ENCODE measurements at regions not wholly inside any gene's neighbourhood (a gene's known extent, or its start where the extent isn't known, plus 50 kb on each side); places are given as distances from the start of the nearest gene placed in this dataset.

- H3K9me3 ChIP-seq (ENCODE audit: control insufficient read depth in 2 of 3, low read length in 3 of 3) = peaks cover 0 to 14% (median 0%) of the 10 kb centered on the region in 3 experiments
- Mint-ChIP-seq H3K27ac (no peak overlapping the region), H3K36me3 (peaks cover 0 to 12% (median 9%) of the 10 kb centered on the region in 5 donors), H3K4me1 (no peaks in the 10 kb centered on the region), H3K27me3 (peaks cover 0 to 3% (median 0%) of the 10 kb centered on the region in 5 donors), H3K4me3 (no peak overlapping the region), H3K9me3 (peaks cover 2 to 37% (median 13%) of the 10 kb centered on the region in 11 donors)
- DNase-seq (no peak), ATAC-seq (no peak)
- no peak overlapping the region for H3K27ac ChIP-seq (ENCODE audit: low read depth, low read length)
- no peaks in the 10 kb centered on the region for H3K27me3 ChIP-seq (ENCODE audit: control insufficient read depth in 2 of 2, insufficient read depth in 2 of 2, low read length in 2 of 2)
- no peak overlapping the region for H3K4me3 ChIP-seq (ENCODE audit: low read length)
- ChIA-PET POLR2A (no interaction called here), CTCF (no interaction called here)
- no peaks in the 10 kb centered on the region for H3K4me1 ChIP-seq (ENCODE audit: control insufficient read depth in 2 of 2, insufficient read depth in 2 of 2, low read length in 2 of 2)
- intact Hi-C loops (cut with micrococcal nuclease) = no loop called here
- no peaks in the 10 kb centered on the region for H3K36me3 ChIP-seq (ENCODE audit: control insufficient read depth in 2 of 3, insufficient read depth in 3 of 3, low read length in 3 of 3)
Observed at GRCh38 chr14:53478174-53478573, 325.1 kb upstream of the DDHD1 start.

- no peak overlapping the region for H3K4me3 ChIP-seq (ENCODE audit: low read length)
- no peaks in the 10 kb centered on the region for H3K36me3 ChIP-seq (ENCODE audit: control insufficient read depth in 2 of 3, insufficient read depth in 3 of 3, low read length in 3 of 3)
- no peaks in the 10 kb centered on the region for H3K27me3 ChIP-seq (ENCODE audit: control insufficient read depth in 2 of 2, insufficient read depth in 2 of 2, low read length in 2 of 2)
- ChIA-PET CTCF (no interaction called here), POLR2A (no interaction called here)
- H3K36me3 Mint-ChIP-seq = no peaks in the 10 kb centered on the region
- H3K27ac ChIP-seq (ENCODE audit: low read depth, low read length) = no peak overlapping the region
- no peaks in the 10 kb centered on the region for H3K4me1 Mint-ChIP-seq
- no peak for DNase-seq
- H3K4me3 Mint-ChIP-seq = no peak overlapping the region
- intact Hi-C loops (cut with micrococcal nuclease) = no loop called here
- peaks cover 0 to 5% (median 0%) of the 10 kb centered on the region in 11 donors for H3K9me3 Mint-ChIP-seq
- no peaks in the 10 kb centered on the region for H3K4me1 ChIP-seq (ENCODE audit: control insufficient read depth in 2 of 2, insufficient read depth in 2 of 2, low read length in 2 of 2)
- H3K9me3 ChIP-seq (ENCODE audit: control insufficient read depth in 2 of 3, low read length in 3 of 3) = no peaks in the 10 kb centered on the region
- ATAC-seq = no peak
- H3K27me3 Mint-ChIP-seq = peaks cover 0 to 3% (median 0%) of the 10 kb centered on the region in 5 donors
- H3K27ac Mint-ChIP-seq = no peak overlapping the region
Observed at GRCh38 chr14:53473480-53473879, 320.4 kb upstream of the DDHD1 start.

DNA sequence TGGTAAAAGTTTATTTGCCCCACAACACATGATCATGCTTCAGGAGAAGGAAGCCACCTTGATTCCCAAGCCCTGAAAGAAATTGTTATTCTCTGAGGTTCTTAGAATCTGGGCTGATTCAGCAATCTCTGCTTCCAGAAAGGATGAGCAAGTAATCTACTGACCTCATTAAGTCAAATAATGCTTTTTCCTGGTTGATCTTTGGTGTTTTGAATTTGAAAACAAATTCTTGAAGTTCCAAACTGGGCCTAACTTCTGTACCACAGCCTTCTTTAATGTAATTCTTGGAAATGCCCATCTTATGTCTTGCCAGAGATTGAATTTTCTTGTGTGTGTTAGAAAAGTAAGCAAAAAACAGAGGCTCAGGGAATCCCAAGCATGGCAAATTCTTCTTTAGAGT, 319.2 kb upstream of the DDHD1 start:
- peaks cover 0 to 3% (median 0%) of the 10 kb centered on the region in 5 donors for H3K27me3 Mint-ChIP-seq

DNA sequence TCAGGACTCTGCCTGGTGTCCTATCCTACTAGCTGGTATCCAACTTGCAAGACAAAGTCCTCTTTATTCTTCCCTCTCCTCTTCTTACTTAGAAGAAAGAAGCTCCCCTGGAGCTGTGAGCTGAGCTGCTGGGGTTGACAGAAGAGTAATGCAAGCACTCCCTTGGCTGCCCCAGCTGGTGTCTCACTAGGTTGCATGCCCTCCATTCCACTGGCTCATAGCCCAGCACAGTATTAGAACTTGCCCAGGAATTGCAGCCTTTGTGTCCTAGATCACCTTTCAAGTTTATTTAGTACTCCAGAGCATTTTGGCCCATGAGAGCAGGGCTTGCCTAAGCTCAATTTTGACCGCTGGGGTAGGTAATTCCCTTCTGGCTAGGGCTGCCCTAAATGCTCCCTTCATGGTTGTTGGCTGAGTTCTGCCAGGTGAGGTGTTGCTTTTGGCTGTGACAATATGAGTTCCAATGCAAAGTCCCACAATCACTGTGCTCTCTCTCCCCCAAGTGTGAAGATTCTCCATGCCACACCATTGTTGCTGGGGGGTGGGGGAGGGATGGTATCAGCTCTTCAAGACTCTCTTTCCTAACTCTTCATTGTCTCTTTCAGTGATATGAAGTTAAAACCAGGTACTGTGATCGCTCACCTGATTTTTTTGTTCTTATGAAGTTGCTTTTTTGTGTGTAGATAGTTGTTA, 317.4 kb upstream of the DDHD1 start:
- no peaks in the 10 kb centered on the region for H3K4me1 Mint-ChIP-seq
- H3K9me3 Mint-ChIP-seq = peaks cover 0 to 4% (median 0%) of the 10 kb centered on the region in 11 donors
- ChIA-PET CTCF (interaction anchor here (0.7 kb wide), 1 partner anchor 215 kb away, joined by 3 read pairs; no protein-coding TSS in a partner anchor), POLR2A (no interaction called here)
- Histone ChIP-seq H3K4me1 (ENCODE audit: control insufficient read depth in 2 of 2, insufficient read depth in 2 of 2, low read length in 2 of 2) (no peaks in the 10 kb centered on the region), H3K27ac (ENCODE audit: low read depth, low read length) (no peak overlapping the region), H3K27me3 (ENCODE audit: control insufficient read depth in 2 of 2, insufficient read depth in 2 of 2, low read length in 2 of 2) (no peaks in the 10 kb centered on the region), H3K4me3 (ENCODE audit: low read length) (no peak overlapping the region), H3K36me3 (ENCODE audit: control insufficient read depth in 2 of 3, insufficient read depth in 3 of 3, low read length in 3 of 3) (no peaks in the 10 kb centered on the region), H3K9me3 (ENCODE audit: control insufficient read depth in 2 of 3, low read length in 3 of 3) (no peaks in the 10 kb centered on the region)
- DNase-seq (no peak), ATAC-seq (no peak)
- no peak overlapping the region for H3K27ac Mint-ChIP-seq
- intact Hi-C loops (cut with micrococcal nuclease) = no loop called here
- no peak overlapping the region for H3K4me3 Mint-ChIP-seq
- no peaks in the 10 kb centered on the region for H3K36me3 Mint-ChIP-seq
- peaks cover 0 to 3% (median 0%) of the 10 kb centered on the region in 5 donors for H3K27me3 Mint-ChIP-seq

More for the DNA sequence above, 319.2 kb upstream of the DDHD1 start:
- ATAC-seq (no peak), DNase-seq (no peak)
- Histone ChIP-seq H3K27ac (ENCODE audit: low read depth, low read length) (no peak overlapping the region), H3K4me1 (ENCODE audit: control insufficient read depth in 2 of 2, insufficient read depth in 2 of 2, low read length in 2 of 2) (no peaks in the 10 kb centered on the region), H3K9me3 (ENCODE audit: control insufficient read depth in 2 of 3, low read length in 3 of 3) (no peaks in the 10 kb centered on the region), H3K36me3 (ENCODE audit: control insufficient read depth in 2 of 3, insufficient read depth in 3 of 3, low read length in 3 of 3) (no peaks in the 10 kb centered on the region), H3K27me3 (ENCODE audit: control insufficient read depth in 2 of 2, insufficient read depth in 2 of 2, low read length in 2 of 2) (no peaks in the 10 kb centered on the region), H3K4me3 (ENCODE audit: low read length) (no peak overlapping the region)
- Mint-ChIP-seq H3K4me1 (no peaks in the 10 kb centered on the region), H3K36me3 (no peaks in the 10 kb centered on the region), H3K27ac (no peak overlapping the region), H3K4me3 (no peak overlapping the region), H3K9me3 (peaks cover 0 to 3% (median 0%) of the 10 kb centered on the region in 11 donors)
- ChIA-PET CTCF (no interaction called here), POLR2A (no interaction called here)
- intact Hi-C loops (cut with micrococcal nuclease) = no loop called here

- intact Hi-C loops (cut with micrococcal nuclease) = no loop called here
- DNase-seq (no peak), ATAC-seq (no peak)
- Histone ChIP-seq H3K36me3 (ENCODE audit: control insufficient read depth in 2 of 3, insufficient read depth in 3 of 3, low read length in 3 of 3) (no peaks in the 10 kb centered on the region), H3K4me1 (ENCODE audit: control insufficient read depth in 2 of 2, insufficient read depth in 2 of 2, low read length in 2 of 2) (no peaks in the 10 kb centered on the region), H3K9me3 (ENCODE audit: control insufficient read depth in 2 of 3, low read length in 3 of 3) (no peaks in the 10 kb centered on the region), H3K27ac (ENCODE audit: low read depth, low read length) (no peak overlapping the region), H3K27me3 (ENCODE audit: control insufficient read depth in 2 of 2, insufficient read depth in 2 of 2, low read length in 2 of 2) (no peaks in the 10 kb centered on the region), H3K4me3 (ENCODE audit: low read length) (no peak overlapping the region)
- ChIA-PET POLR2A (no interaction called here), CTCF (no interaction called here)
- Mint-ChIP-seq H3K4me1 (no peaks in the 10 kb centered on the region), H3K4me3 (no peak overlapping the region), H3K27me3 (no peaks in the 10 kb centered on the region), H3K36me3 (no peaks in the 10 kb centered on the region), H3K27ac (no peak overlapping the region), H3K9me3 (peaks cover 0 to 10% (median 2%) of the 10 kb centered on the region in 11 donors)
Observed at GRCh38 chr14:53468876-53469275, 315.8 kb upstream of the DDHD1 start.

DNA sequence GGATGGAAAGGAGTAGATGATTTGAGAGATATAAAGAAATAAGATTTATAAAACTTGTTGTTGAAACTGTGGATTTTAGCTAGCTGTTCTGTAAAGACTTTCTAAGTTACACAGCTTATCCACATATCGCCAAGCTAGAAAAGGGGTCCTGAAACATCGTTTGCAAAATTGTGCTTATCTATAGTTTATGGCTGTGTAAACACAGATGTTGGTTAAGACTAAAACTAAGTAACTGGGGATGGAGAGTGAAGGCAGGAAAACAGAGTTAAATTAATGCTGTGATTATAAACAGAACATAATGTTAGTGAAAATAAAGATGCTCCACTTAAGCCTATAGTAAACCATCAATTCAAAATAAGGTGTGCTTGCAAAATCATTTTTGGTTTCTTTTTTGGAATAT, 311.3 kb upstream of the DDHD1 start:
- Mint-ChIP-seq H3K27ac (no peak overlapping the region), H3K9me3 (peaks cover 0 to 7% (median 4%) of the 10 kb centered on the region in 11 donors), H3K36me3 (no peaks in the 10 kb centered on the region), H3K4me3 (no peak overlapping the region), H3K4me1 (no peaks in the 10 kb centered on the region), H3K27me3 (peaks cover 0 to 10% (median 0%) of the 10 kb centered on the region in 5 donors)
- Histone ChIP-seq H3K27me3 (ENCODE audit: control insufficient read depth in 2 of 2, insufficient read depth in 2 of 2, low read length in 2 of 2) (no peaks in the 10 kb centered on the region), H3K4me3 (ENCODE audit: low read length) (no peak overlapping the region), H3K27ac (ENCODE audit: low read depth, low read length) (no peak overlapping the region), H3K4me1 (ENCODE audit: control insufficient read depth in 2 of 2, insufficient read depth in 2 of 2, low read length in 2 of 2) (no peaks in the 10 kb centered on the region), H3K9me3 (ENCODE audit: control insufficient read depth in 2 of 3, low read length in 3 of 3) (no peaks in the 10 kb centered on the region), H3K36me3 (ENCODE audit: control insufficient read depth in 2 of 3, insufficient read depth in 3 of 3, low read length in 3 of 3) (no peaks in the 10 kb centered on the region)
- no peak for DNase-seq
- no peak for ATAC-seq
- intact Hi-C loops (cut with micrococcal nuclease) = no loop called here
- ChIA-PET POLR2A (no interaction called here), CTCF (no interaction called here)
